ENCODE measurements at regions not wholly inside any gene's neighbourhood (a gene's known extent, or its start where the extent isn't known, plus 50 kb on each side); places are given as distances from the start of the nearest gene placed in this dataset.

GRCh38 chrX:39757971-39758370, 339.8 kb downstream of the BCOR start:
- ChIA-PET CTCF (interaction anchor here (0.7 kb wide), 1 partner anchor 161 kb away, joined by 3 read pairs; no protein-coding TSS in a partner anchor), POLR2A (no interaction called here)
- Histone ChIP-seq H3K36me3 (ENCODE audit: control insufficient read depth in 2 of 2, insufficient read depth in 1 of 2, low read length in 2 of 2) (no peaks in the 10 kb centered on the region), H3K4me3 (ENCODE audit: low read depth, low read length) (no peak overlapping the region), H3K4me1 (ENCODE audit: control insufficient read depth, insufficient read depth, low read length) (peaks cover 12% of the 10 kb centered on the region), H3K9me3 (ENCODE audit: control insufficient read depth, insufficient read depth, low read depth, low read length) (no peaks in the 10 kb centered on the region), H3K27ac (ENCODE audit: extremely low read depth, low read depth, low read length) (no peak overlapping the region)
- TF ChIP-seq SALL2 (tag by site-specific recombination; IDR thresholded peaks at IDR 0.05; ENCODE audit: borderline replicate concordance) (no peak), ZNF571 (tag by site-specific recombination; IDR thresholded peaks at IDR 0.05) (no peak), ZNF341 (tag by site-specific recombination; IDR thresholded peaks at IDR 0.05; ENCODE audit: low read depth) (no peak), KLF1 (tag by site-specific recombination; IDR thresholded peaks at IDR 0.05) (no peak), ZNF639 (tag by site-specific recombination; IDR thresholded peaks at IDR 0.05) (no peak)

GRCh38 chrX:39758791-39759525, 338.8 kb downstream of the BCOR start:
- TF ChIP-seq ZNF704 (tag by site-specific recombination; IDR thresholded peaks at IDR 0.05), result no peak
- TF ChIP-seq GLIS1 (tag by site-specific recombination; IDR thresholded peaks at IDR 0.05), result peak; percentile 64
- TF ChIP-seq GLI4 (tag by site-specific recombination; IDR thresholded peaks at IDR 0.05), result no peak
- CTCF ChIA-PET, result interaction anchor here (0.6 kb wide), 1 partner anchor 13 kb away, joined by 3 read pairs; no protein-coding TSS in a partner anchor
- no peaks in the 10 kb centered on the region for H3K36me3 ChIP-seq (ENCODE audit: control insufficient read depth in 2 of 2, insufficient read depth in 1 of 2, low read length in 2 of 2)
- POLR2A ChIA-PET, result no interaction called here
- H3K4me1 ChIP-seq (ENCODE audit: control insufficient read depth, insufficient read depth, low read length), result peaks cover 12% of the 10 kb centered on the region
- no peak overlapping the region for H3K4me3 ChIP-seq (ENCODE audit: low read depth, low read length)
- H3K9me3 ChIP-seq (ENCODE audit: control insufficient read depth, insufficient read depth, low read depth, low read length), result no peaks in the 10 kb centered on the region
- no peak overlapping the region for H3K27ac ChIP-seq (ENCODE audit: extremely low read depth, low read depth, low read length)

GRCh38 chrX:39759526-39760224, 338.1 kb downstream of the BCOR start:
- H3K9me3 ChIP-seq (ENCODE audit: control insufficient read depth, insufficient read depth, low read depth, low read length), result no peaks in the 10 kb centered on the region
- no peak overlapping the region for H3K4me3 ChIP-seq (ENCODE audit: low read depth, low read length)
- ChIA-PET POLR2A (no interaction called here), CTCF (interaction anchor here (0.6 kb wide), 1 partner anchor 9 kb away, joined by 3 read pairs; no protein-coding TSS in a partner anchor)
- H3K27ac ChIP-seq (ENCODE audit: extremely low read depth, low read depth, low read length), result peak overlapping the region; percentile 33; the same call in 1 of the 2 replicates
- peaks cover 11% of the 10 kb centered on the region for H3K4me1 ChIP-seq (ENCODE audit: control insufficient read depth, insufficient read depth, low read length)
- H3K36me3 ChIP-seq (ENCODE audit: control insufficient read depth in 2 of 2, insufficient read depth in 1 of 2, low read length in 2 of 2), result no peaks in the 10 kb centered on the region
- TF ChIP-seq REPIN1 (tag by site-specific recombination; IDR thresholded peaks at IDR 0.05; ENCODE audit: low read depth) (no peak), ZBTB44 (tag by site-specific recombination; IDR thresholded peaks at IDR 0.05) (no peak), ZNF324 (tag by site-specific recombination; IDR thresholded peaks at IDR 0.05) (no peak), ZFHX2 (tag by site-specific recombination; conservative IDR thresholded peaks at IDR 0.05) (peak; percentile 77), ZNF132 (tag by site-specific recombination; IDR thresholded peaks at IDR 0.05; ENCODE audit: borderline replicate concordance) (no peak), ZBTB49 (tag by site-specific recombination; IDR thresholded peaks at IDR 0.05; ENCODE audit: low read depth) (no peak), ZNF202 (tag by site-specific recombination; IDR thresholded peaks at IDR 0.05; ENCODE audit: borderline replicate concordance) (no peak), ZBTB11 (tag by site-specific recombination; conservative IDR thresholded peaks at IDR 0.05; ENCODE audit: low read depth) (no peak), ZNF26 (tag by site-specific recombination; IDR thresholded peaks at IDR 0.05) (no peak)

Measured in HEK293 (cell line).